RWPE2 (cell line): ENCODE measurements at regions not wholly inside any gene's neighbourhood (a gene's known extent, or its start where the extent isn't known, plus 50 kb on each side); places are given as distances from the start of the nearest gene placed in this dataset.

Experiments
- ATAC-seq: fragments of 200-7000 bp; cut with Tn5 transposase; 3 replicates; pipeline ENCODE4 v1.9.1; 2021; ENCODE audit warnings: low read depth
- DNase-seq: peaks from one replicate; pipeline ENCODE4 v3.0.0-alpha.2; 2020; ENCODE audit warnings: low spot score
- H3K27ac ChIP-seq: fragments of 450-650 bp; 2 replicates; pipeline ENCODE4 v1.5.1; 2017; ENCODE audit warnings: mild to moderate bottlenecking; ENCODE audit not compliant: poor library complexity, severe bottlenecking
- H3K27me3 ChIP-seq: fragments of 250-450 bp; sonication (Bioruptor Pico); 2 replicates; pipeline ENCODE4 v1.5.1; 2021; ENCODE audit warnings: mild to moderate bottlenecking, moderate library complexity; ENCODE audit not compliant: insufficient read depth, poor library complexity, severe bottlenecking
- H3K36me3 ChIP-seq: fragments of 250-450 bp; sonication (Bioruptor Pico); 2 replicates; pipeline ENCODE4 v1.5.1; 2020; ENCODE audit warnings: low read depth, mild to moderate bottlenecking, moderate library complexity
- H3K4me1 ChIP-seq: fragments of 250-450 bp; sonication (Bioruptor Pico); 2 replicates; pipeline ENCODE4 v1.5.1; 2021; ENCODE audit warnings: mild to moderate bottlenecking, moderate library complexity; ENCODE audit not compliant: insufficient read depth, poor library complexity, severe bottlenecking
- H3K4me3 ChIP-seq: fragments of 250-450 bp; sonication (Bioruptor Pico); 2 replicates; pipeline ENCODE4 v1.5.1; 2021; ENCODE audit warnings: mild to moderate bottlenecking, moderate library complexity; ENCODE audit not compliant: severe bottlenecking
- H3K9me3 ChIP-seq: fragments of 250-450 bp; sonication (Bioruptor Pico); 2 replicates; pipeline ENCODE4 v1.5.1; 2021; ENCODE audit warnings: mild to moderate bottlenecking, moderate library complexity; ENCODE audit not compliant: severe bottlenecking
- CTCF ChIP-seq: fragments of 450-650 bp; IDR thresholded peaks from one replicate; pipeline ENCODE4 v1.5.1; 2017; ENCODE audit warnings: mild to moderate bottlenecking, moderate library complexity; ENCODE audit not compliant: poor library complexity, severe bottlenecking

- Histone ChIP-seq H3K27me3 (no peaks in the 10 kb centered on the region), H3K36me3 (no peaks in the 10 kb centered on the region), H3K27ac (no peak overlapping the region), H3K9me3 (peaks cover 3% of the 10 kb centered on the region), H3K4me1 (no peaks in the 10 kb centered on the region), H3K4me3 (no peak overlapping the region)
- DNase-seq (no peak), ATAC-seq (no peak)
- no peak for TF ChIP-seq CTCF
These were observed 199.5 kb downstream of the OSR1 start for GRCh38 chr2:19158896-19159295.

DNA sequence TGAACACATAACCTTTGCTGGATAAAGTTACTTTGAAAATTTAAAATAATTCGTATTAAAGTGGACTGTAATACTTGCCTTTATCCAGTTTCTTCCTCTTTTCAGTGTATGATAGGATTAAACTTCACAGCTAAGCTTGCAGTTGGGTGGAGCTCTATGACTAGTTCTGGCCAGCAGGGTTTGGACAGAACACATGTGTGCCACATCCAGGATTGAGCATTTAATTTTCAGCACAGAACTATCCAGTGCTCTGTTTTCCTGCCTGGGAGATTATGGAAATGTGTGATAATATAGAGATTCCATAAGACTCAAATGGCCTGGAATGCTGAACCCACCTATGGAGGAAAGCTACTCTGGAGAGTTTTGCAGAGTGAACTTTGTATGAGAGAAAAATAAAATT lies 200.2 kb downstream of the OSR1 start:
- no peaks in the 10 kb centered on the region for H3K4me1 ChIP-seq
- H3K27ac ChIP-seq = no peak overlapping the region
- ATAC-seq (no peak), DNase-seq (no peak)
- no peak overlapping the region for H3K4me3 ChIP-seq
- no peaks in the 10 kb centered on the region for H3K36me3 ChIP-seq
- no peaks in the 10 kb centered on the region for H3K27me3 ChIP-seq
- peaks cover 3% of the 10 kb centered on the region for H3K9me3 ChIP-seq
- TF ChIP-seq CTCF = no peak

GRCh38 chr2:19156646-19157045 lies 201.8 kb downstream of the OSR1 start:
- Histone ChIP-seq H3K4me3 (no peak overlapping the region), H3K27ac (no peak overlapping the region), H3K4me1 (no peaks in the 10 kb centered on the region), H3K27me3 (no peaks in the 10 kb centered on the region), H3K36me3 (no peaks in the 10 kb centered on the region), H3K9me3 (peaks cover 3% of the 10 kb centered on the region)
- TF ChIP-seq CTCF = no peak
- DNase-seq = no peak
- no peak for ATAC-seq

GRCh38 chr2:19150726-19151125 lies 207.7 kb downstream of the OSR1 start:
- no peak for ATAC-seq
- Histone ChIP-seq H3K4me1 (no peaks in the 10 kb centered on the region), H3K9me3 (no peaks in the 10 kb centered on the region), H3K27me3 (no peaks in the 10 kb centered on the region), H3K36me3 (no peaks in the 10 kb centered on the region), H3K27ac (no peak overlapping the region), H3K4me3 (no peak overlapping the region)
- no peak for TF ChIP-seq CTCF
- DNase-seq = no peak

GRCh38 chr2:19146867-19147266 lies 211.6 kb downstream of the OSR1 start:
- no peak for TF ChIP-seq CTCF
- H3K27me3 ChIP-seq = no peaks in the 10 kb centered on the region
- no peaks in the 10 kb centered on the region for H3K9me3 ChIP-seq

More at GRCh38 chr2:19146867-19147266, 211.6 kb downstream of the OSR1 start:
- no peak overlapping the region for H3K27ac ChIP-seq
- no peak for DNase-seq
- no peaks in the 10 kb centered on the region for H3K36me3 ChIP-seq
- peaks cover 3% of the 10 kb centered on the region for H3K4me1 ChIP-seq
- ATAC-seq = no peak
- H3K4me3 ChIP-seq = no peak overlapping the region
